OCI-LY7 (cell line): ENCODE measurements at regions not wholly inside any gene's neighbourhood (a gene's known extent, or its start where the extent isn't known, plus 50 kb on each side); places are given as distances from the start of the nearest gene placed in this dataset.

Experiments used
- BruUV-seq: library from RNA; stranded (reverse); fragments of 400-500 nt; replicated peaks from 2 replicates; lab custom pipeline; 2021; lab: Mats Ljungman, UMichigan
- CTCF ChIA-PET: fragments of 300-600 bp; sonication (Branson Sonifier 250); formaldehyde crosslinking; loops from one replicate; lab custom pipeline; 2022; ENCODE audit warnings: antibody characterized with exemption; ENCODE audit not compliant: unreplicated experiment; lab: Charles Lee
- POLR2A ChIA-PET: fragments of 300-600 bp; sonication (Branson Sonifier 250); formaldehyde crosslinking; loops from one replicate; lab custom pipeline; 2022; ENCODE audit warnings: antibody characterized with exemption; lab: Charles Lee
- DNase-seq: peaks from one replicate; pipeline ENCODE4 v3.0.0-alpha.2; 2015; ENCODE audit warnings: low spot score
- H2AFZ ChIP-seq: fragments of 200-600 bp; sonication (generic), shearing (Covaris generic); 2 replicates; pipeline ENCODE4 v1.6.1; 2014; ENCODE audit warnings: mild to moderate bottlenecking, antibody characterized with exemption, low read length, moderate library complexity
- H3K27ac ChIP-seq: fragments of 200-600 bp; sonication (generic); 2 replicates; pipeline ENCODE4 v1.5.1; 2014; ENCODE audit warnings: mixed run types, low read depth, mild to moderate bottlenecking, moderate library complexity, low read length, inconsistent platforms; ENCODE audit not compliant: poor library complexity, severe bottlenecking
- H3K36me3 ChIP-seq: fragments of 200-600 bp; sonication (generic); 2 replicates; pipeline ENCODE4 v1.6.1; 2014; ENCODE audit warnings: mild to moderate bottlenecking, antibody characterized with exemption, low read length, moderate library complexity, mixed read lengths; ENCODE audit not compliant: insufficient read depth
- H3K4me1 ChIP-seq: fragments of 200-600 bp; sonication (generic); 2 replicates; pipeline ENCODE4 v1.5.1; 2014; ENCODE audit warnings: mild to moderate bottlenecking, low read length; ENCODE audit not compliant: insufficient read depth, poor library complexity, severe bottlenecking
- H3K4me2 ChIP-seq: fragments of 200-600 bp; sonication (generic); 2 replicates; pipeline ENCODE4 v1.6.1; 2014; ENCODE audit warnings: mild to moderate bottlenecking, low read length
- H3K4me3 ChIP-seq: fragments of 200-600 bp; sonication (generic); 2 replicates; pipeline ENCODE4 v1.5.1; 2014; ENCODE audit warnings: mild to moderate bottlenecking, low read depth, low read length; ENCODE audit not compliant: poor library complexity, severe bottlenecking
- H3K79me2 ChIP-seq: fragments of 200-600 bp; sonication (generic); 2 replicates; pipeline ENCODE4 v1.6.1; 2016; ENCODE audit warnings: low read depth, mild to moderate bottlenecking, low read length, moderate library complexity, mixed read lengths; ENCODE audit not compliant: insufficient read depth
- H3K9me2 ChIP-seq: fragments of 200-600 bp; sonication (generic); 2 replicates; pipeline ENCODE4 v1.6.1; 2016; ENCODE audit warnings: mild to moderate bottlenecking, low read length, mixed read lengths; ENCODE audit not compliant: insufficient read depth
- H3K9me3 ChIP-seq: fragments of 200-600 bp; sonication (generic); 2 replicates; pipeline ENCODE4 v1.6.1; 2014; ENCODE audit warnings: mild to moderate bottlenecking, mixed run types, low read length, mixed read lengths
- H4K20me1 ChIP-seq: fragments of 200-600 bp; sonication (generic); 2 replicates; pipeline ENCODE4 v1.6.1; 2014; ENCODE audit warnings: mild to moderate bottlenecking, antibody characterized with exemption, low read length, moderate library complexity, mixed read lengths; ENCODE audit not compliant: insufficient read depth
- EZH2phosphoT487 ChIP-seq: fragments of 200-600 bp; sonication (generic); IDR thresholded peaks from 2 replicates; pipeline ENCODE4 v1.6.1; 2018; ENCODE audit warnings: low read depth, borderline replicate concordance, mild to moderate bottlenecking, mixed run types, antibody characterized with exemption, low read length, moderate library complexity, mixed read lengths
- intact Hi-C: fragments of 100-400 bp; cut with micrococcal nuclease; formaldehyde crosslinking; loops from one replicate; pipeline ENCODE4 v1.10.0; 2022; ENCODE audit not compliant: unreplicated experiment
- TF ChIP-seq, protein P1 (sequence below): fragments of 200-600 bp; sonication (generic); conservative IDR thresholded peaks from 2 replicates; pipeline ENCODE4 v1.5.1; 2014; ENCODE audit warnings: mild to moderate bottlenecking, antibody characterized with exemption, low read length, moderate library complexity, mixed read lengths

DNA sequence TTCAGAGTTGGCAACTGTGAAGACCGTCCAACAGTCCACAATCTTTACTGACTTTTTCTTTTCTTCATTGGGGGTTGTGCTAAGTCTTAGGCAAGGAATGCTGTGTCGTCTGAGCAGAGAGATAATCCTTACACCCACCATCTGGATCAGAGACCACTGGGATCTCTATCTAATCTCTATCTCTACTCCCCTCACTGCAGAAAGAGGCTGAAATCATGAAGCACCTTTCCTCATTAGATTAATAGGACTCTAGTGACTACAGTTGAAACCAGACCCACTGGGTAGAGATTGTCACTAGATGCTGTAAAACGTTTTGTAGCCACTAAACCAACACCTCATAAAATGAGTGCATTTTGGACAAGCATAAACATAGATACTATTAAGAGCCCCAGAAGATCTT is 387.4 kb upstream of the CELF2 start:
- Histone ChIP-seq H3K4me1 (no peaks in the 10 kb centered on the region), H3K9me2 (no peaks in the 10 kb centered on the region), H3K27ac (no peak overlapping the region), H3K4me3 (no peak overlapping the region), H3K4me2 (no peak overlapping the region), H2AFZ (no peak overlapping the region), H3K36me3 (no peaks in the 10 kb centered on the region), H4K20me1 (no peaks in the 10 kb centered on the region), H3K79me2 (no peaks in the 10 kb centered on the region), H3K9me3 (no peaks in the 10 kb centered on the region)
- ChIA-PET CTCF (no interaction called here), POLR2A (interaction anchor here (0.7 kb wide), 1 partner anchor 9 kb away, joined by 3 read pairs; no protein-coding TSS in a partner anchor)
- TF ChIP-seq, protein P1, sequence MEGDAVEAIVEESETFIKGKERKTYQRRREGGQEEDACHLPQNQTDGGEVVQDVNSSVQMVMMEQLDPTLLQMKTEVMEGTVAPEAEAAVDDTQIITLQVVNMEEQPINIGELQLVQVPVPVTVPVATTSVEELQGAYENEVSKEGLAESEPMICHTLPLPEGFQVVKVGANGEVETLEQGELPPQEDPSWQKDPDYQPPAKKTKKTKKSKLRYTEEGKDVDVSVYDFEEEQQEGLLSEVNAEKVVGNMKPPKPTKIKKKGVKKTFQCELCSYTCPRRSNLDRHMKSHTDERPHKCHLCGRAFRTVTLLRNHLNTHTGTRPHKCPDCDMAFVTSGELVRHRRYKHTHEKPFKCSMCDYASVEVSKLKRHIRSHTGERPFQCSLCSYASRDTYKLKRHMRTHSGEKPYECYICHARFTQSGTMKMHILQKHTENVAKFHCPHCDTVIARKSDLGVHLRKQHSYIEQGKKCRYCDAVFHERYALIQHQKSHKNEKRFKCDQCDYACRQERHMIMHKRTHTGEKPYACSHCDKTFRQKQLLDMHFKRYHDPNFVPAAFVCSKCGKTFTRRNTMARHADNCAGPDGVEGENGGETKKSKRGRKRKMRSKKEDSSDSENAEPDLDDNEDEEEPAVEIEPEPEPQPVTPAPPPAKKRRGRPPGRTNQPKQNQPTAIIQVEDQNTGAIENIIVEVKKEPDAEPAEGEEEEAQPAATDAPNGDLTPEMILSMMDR: no peak
- TF ChIP-seq EZH2phosphoT487: no peak
- BruUV-seq: no TSS peak
- no peak for DNase-seq
- intact Hi-C loops: no loop called here

DNA sequence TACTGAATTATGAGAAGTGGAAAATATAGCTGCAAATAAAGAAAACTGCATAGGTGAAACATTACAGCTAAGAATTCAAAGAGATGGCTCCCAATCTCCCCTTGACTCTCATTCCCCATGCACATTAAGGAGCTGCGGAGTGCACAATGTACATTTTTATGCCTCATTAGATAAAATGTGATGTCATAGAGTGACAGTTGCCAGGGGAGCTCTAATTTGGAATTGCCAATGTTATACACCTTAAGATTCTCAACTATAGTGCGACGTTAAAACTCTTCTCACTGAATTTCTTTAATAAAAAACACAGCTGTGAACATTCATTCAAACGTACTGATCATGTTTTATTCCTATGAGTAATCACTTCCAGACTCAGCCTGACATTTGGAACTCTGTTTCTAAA is 386.9 kb upstream of the CELF2 start:
- DNase-seq: no peak
- H3K4me3 ChIP-seq: no peak overlapping the region
- no peaks in the 10 kb centered on the region for H3K9me2 ChIP-seq
- POLR2A ChIA-PET: no interaction called here
- H3K79me2 ChIP-seq: no peaks in the 10 kb centered on the region
- H3K36me3 ChIP-seq: no peaks in the 10 kb centered on the region
- no peaks in the 10 kb centered on the region for H3K9me3 ChIP-seq
- H3K4me1 ChIP-seq: no peaks in the 10 kb centered on the region
- no peaks in the 10 kb centered on the region for H4K20me1 ChIP-seq
- no TSS peak for BruUV-seq
- no peak overlapping the region for H3K4me2 ChIP-seq
- CTCF ChIA-PET: no interaction called here
- TF ChIP-seq EZH2phosphoT487: no peak
- TF ChIP-seq, protein P1: no peak
- intact Hi-C loops: no loop called here
- no peak overlapping the region for H2AFZ ChIP-seq
- H3K27ac ChIP-seq: no peak overlapping the region

DNA sequence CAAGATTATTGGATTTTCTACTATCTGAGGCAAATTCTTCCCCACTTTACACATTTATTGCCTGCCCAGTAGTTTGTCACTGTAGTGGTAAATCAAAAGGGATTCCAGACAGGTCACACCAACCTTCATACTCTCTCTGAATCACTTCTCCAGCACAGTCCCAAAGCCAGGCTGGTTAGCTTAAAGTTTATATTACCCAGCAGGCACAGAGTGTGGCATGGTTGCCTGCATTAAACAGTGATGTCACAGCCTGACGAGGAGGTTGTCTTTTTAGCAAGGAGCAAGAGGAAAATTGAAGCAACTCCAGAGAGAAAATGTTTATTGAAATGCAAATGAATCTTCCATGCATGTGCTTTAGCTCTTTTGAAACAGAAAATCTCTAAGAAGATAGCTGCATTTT is 375.5 kb upstream of the CELF2 start:
- CTCF ChIA-PET: no interaction called here
- no peak overlapping the region for H2AFZ ChIP-seq
- H3K9me2 ChIP-seq: no peaks in the 10 kb centered on the region
- H3K4me3 ChIP-seq: no peak overlapping the region
- no peaks in the 10 kb centered on the region for H4K20me1 ChIP-seq
- no peak for DNase-seq
- TF ChIP-seq EZH2phosphoT487: no peak
- TF ChIP-seq, protein P1: no peak
- POLR2A ChIA-PET: interaction anchor here (0.8 kb wide), 1 partner anchor 16 kb away, joined by 3 read pairs; no protein-coding TSS in a partner anchor
- intact Hi-C loops: no loop called here
- no peaks in the 10 kb centered on the region for H3K79me2 ChIP-seq
- BruUV-seq: no TSS peak
- no peaks in the 10 kb centered on the region for H3K4me1 ChIP-seq
- no peak overlapping the region for H3K27ac ChIP-seq
- H3K9me3 ChIP-seq: no peaks in the 10 kb centered on the region
- no peak overlapping the region for H3K4me2 ChIP-seq
- no peaks in the 10 kb centered on the region for H3K36me3 ChIP-seq
